Thyroid gland (tissue), 4 donors: ENCODE measurements at regions not wholly inside any gene's neighbourhood (a gene's known extent, or its start where the extent isn't known, plus 50 kb on each side); places are given as distances from the start of the nearest gene placed in this dataset.

ENCODE experiments used
- DNase-seq, 2 donors: peaks; one replicate each; pipeline ENCODE4 v3.0.0-alpha.2; 2019
- H3K27ac ChIP-seq, 3 donors: fragments of 200-600 bp; sonication (generic); 1 replicate in 2 of 3; 2 replicates in 1 of 3; pipeline ENCODE4 v1.5.1; 2016 to 2019; ENCODE audit warnings: mild to moderate bottlenecking in 1 of 3, moderate library complexity in 1 of 3
- H3K27me3 ChIP-seq: fragments of 200-600 bp; sonication (generic); one replicate; pipeline ENCODE4 v1.5.1; 2019
- H3K36me3 ChIP-seq, 2 donors: fragments of 200-600 bp; sonication (generic); one replicate each; pipeline ENCODE4 v1.5.1; 2016 to 2019
- H3K4me1 ChIP-seq, 2 donors: fragments of 200-600 bp; sonication (generic); one replicate each; pipeline ENCODE4 v1.5.1; 2017 to 2019
- H3K4me3 ChIP-seq, 3 donors: fragments of 200-600 bp; sonication (generic); replicated peaks in 1 of 3; 1 replicate in 2 of 3; 2 replicates in 1 of 3; pipeline ENCODE4 v1.5.1; 2016; ENCODE audit warnings: mild to moderate bottlenecking in 1 of 3
- H3K9me3 ChIP-seq: fragments of 200-600 bp; sonication (generic); one replicate; pipeline ENCODE4 v1.5.1; 2017
- POLR2A ChIP-seq, 2 donors: fragments of 450-650 bp; IDR thresholded peaks; one replicate each; pipeline ENCODE4 v1.6.1; 2017; ENCODE audit warnings: antibody characterized with exemption in 2 of 2, mild to moderate bottlenecking in 2 of 2, moderate library complexity in 1 of 2
- WGBS, 2 donors: methylation state at CpG; one replicate each; pipeline ENCODE4 v1.1.5; 2017; 5-methylcytosine and 5-hydroxymethylcytosine counted together
- intact Hi-C: fragments of 100-400 bp; cut with DNase I; formaldehyde crosslinking; loops from one replicate; pipeline ENCODE4 v1.15.1; 2023
- TF ChIP-seq, protein P1 (sequence below), 6 experiments: fragments of 200-600 bp in 3 of 6; fragments of 450-650 bp in 3 of 6; sonication (generic) in 3 of 6; IDR thresholded peaks; one replicate each; pipeline ENCODE4 v1.5.1; 2016 to 2019; ENCODE audit warnings: antibody characterized with exemption in 6 of 6, mild to moderate bottlenecking in 2 of 6, inconsistent platforms in 1 of 6, moderate library complexity in 1 of 6

DNA sequence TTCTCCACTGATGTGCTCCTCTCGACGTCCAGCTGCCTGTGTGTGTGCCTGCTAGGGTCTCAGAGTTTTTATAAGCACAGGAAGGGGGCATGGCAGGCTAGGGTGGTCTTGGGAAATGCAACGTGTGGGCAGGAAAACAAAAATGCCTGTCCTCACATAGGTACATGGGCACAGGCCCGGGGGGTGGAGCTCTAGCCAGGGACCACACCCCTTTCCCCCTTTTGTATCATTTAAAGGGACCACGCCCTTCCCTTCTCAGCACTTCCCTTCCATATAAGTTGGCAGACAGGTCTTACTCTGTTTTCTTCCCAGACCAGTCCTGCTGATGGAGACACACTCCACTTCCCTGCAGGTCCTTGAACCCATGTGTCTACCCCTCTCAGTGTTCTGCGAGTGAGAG, 645.0 kb downstream of the CBLN2 start:
- Histone ChIP-seq H3K4me3 (no peak overlapping the region), H3K27ac (no peak overlapping the region), H3K4me1 (no peaks in the 10 kb centered on the region), H3K36me3 (no peaks in the 10 kb centered on the region), H3K9me3 (no peaks in the 10 kb centered on the region), H3K27me3 (no peaks in the 10 kb centered on the region)
- intact Hi-C loops, result no loop called here
- DNase-seq, result no peak
- WGBS, 2 donors, result 67 to 78% methylated on average over 5 to 6 of the region's 6 CpGs
- TF ChIP-seq POLR2A (IDR thresholded peaks at IDR 0.05), result no peak
- TF ChIP-seq, protein P1, sequence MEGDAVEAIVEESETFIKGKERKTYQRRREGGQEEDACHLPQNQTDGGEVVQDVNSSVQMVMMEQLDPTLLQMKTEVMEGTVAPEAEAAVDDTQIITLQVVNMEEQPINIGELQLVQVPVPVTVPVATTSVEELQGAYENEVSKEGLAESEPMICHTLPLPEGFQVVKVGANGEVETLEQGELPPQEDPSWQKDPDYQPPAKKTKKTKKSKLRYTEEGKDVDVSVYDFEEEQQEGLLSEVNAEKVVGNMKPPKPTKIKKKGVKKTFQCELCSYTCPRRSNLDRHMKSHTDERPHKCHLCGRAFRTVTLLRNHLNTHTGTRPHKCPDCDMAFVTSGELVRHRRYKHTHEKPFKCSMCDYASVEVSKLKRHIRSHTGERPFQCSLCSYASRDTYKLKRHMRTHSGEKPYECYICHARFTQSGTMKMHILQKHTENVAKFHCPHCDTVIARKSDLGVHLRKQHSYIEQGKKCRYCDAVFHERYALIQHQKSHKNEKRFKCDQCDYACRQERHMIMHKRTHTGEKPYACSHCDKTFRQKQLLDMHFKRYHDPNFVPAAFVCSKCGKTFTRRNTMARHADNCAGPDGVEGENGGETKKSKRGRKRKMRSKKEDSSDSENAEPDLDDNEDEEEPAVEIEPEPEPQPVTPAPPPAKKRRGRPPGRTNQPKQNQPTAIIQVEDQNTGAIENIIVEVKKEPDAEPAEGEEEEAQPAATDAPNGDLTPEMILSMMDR (IDR thresholded peaks at IDR 0.05), result no peak

DNA sequence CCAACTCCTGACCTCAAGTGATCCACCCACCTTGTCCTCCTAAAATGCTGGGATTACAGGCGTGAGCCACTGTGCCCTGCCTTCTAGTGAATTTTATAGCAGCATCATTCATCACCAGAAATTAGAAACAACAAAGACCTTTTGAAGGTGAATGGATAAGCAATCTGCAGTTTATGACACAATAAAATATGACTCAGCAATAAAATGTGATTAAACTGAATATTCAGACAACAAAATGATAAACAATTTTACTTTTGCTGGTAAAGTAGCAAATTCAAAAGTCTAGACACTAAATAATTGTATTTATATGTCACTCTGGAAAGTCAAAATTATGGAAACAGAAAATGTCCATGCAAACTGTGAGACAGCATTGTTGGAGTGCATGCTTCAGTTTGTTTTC, 656.6 kb downstream of the CBLN2 start:
- Histone ChIP-seq H3K27ac (no peak overlapping the region), H3K9me3 (no peaks in the 10 kb centered on the region), H3K4me1 (no peaks in the 10 kb centered on the region), H3K4me3 (no peak overlapping the region), H3K36me3 (no peaks in the 10 kb centered on the region), H3K27me3 (no peaks in the 10 kb centered on the region)
- TF ChIP-seq, protein P1 (IDR thresholded peaks at IDR 0.05), result no peak
- TF ChIP-seq POLR2A (IDR thresholded peaks at IDR 0.05), result no peak
- WGBS, 2 donors, result 85 to 89% methylated on average over 1 of the region's 1 CpG
- intact Hi-C loops, result no loop called here
- no peak for DNase-seq

DNA sequence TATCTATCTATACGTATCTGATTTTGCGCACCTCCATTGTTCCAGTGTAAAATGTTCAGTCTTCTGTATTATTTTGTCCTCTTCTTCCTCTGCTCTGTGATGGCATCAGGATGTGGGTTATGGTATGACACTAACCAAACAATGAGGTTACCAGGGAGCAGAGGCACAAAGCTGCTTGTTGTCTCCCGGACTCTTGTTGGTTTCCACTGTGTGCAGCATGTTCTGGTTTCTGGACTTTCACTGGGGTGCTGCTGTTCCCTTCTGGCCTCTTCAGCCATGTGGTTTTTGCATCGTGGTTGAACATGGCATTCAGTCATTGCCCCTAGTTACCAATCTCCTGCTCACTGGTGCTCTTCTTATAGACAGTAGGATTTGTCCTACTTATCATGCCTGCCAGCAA, 665.9 kb downstream of the CBLN2 start:
- TF ChIP-seq, protein P1 (IDR thresholded peaks at IDR 0.05), result no peak
- TF ChIP-seq POLR2A (IDR thresholded peaks at IDR 0.05), result no peak
- H3K27me3 ChIP-seq, result no peaks in the 10 kb centered on the region
- WGBS, 2 donors, result 80 to 91% methylated on average over 4 of the region's 4 CpGs
- no peak overlapping the region for H3K4me3 ChIP-seq
- H3K4me1 ChIP-seq, result no peaks in the 10 kb centered on the region
- intact Hi-C loops, result no loop called here
- no peak overlapping the region for H3K27ac ChIP-seq
- DNase-seq, result no peak
- no peaks in the 10 kb centered on the region for H3K9me3 ChIP-seq
- H3K36me3 ChIP-seq, result no peaks in the 10 kb centered on the region

DNA sequence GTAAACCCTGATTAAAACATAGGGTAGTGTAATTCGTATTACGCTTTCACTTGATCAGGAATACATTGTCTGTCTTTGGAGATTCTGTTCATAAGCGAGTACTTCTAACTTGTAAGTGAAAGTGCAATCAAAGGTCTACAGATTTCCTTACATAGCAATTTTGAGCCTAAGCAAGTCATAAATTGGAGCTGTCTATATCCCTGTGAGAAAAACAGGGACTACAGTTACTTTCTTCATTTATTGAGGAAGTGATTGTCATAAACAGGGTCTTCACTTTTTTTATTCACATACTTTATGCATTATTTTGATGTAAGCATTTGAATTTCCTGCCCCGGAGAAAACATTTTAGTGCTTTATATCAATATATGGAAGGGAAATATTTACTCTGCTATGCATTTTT, 670.4 kb downstream of the CBLN2 start:
- Histone ChIP-seq H3K4me1 (no peaks in the 10 kb centered on the region), H3K4me3 (no peak overlapping the region), H3K27me3 (no peaks in the 10 kb centered on the region), H3K9me3 (no peaks in the 10 kb centered on the region), H3K27ac (no peak overlapping the region), H3K36me3 (no peaks in the 10 kb centered on the region)
- intact Hi-C loops, result no loop called here
- TF ChIP-seq, protein P1 (IDR thresholded peaks at IDR 0.05), result no peak
- no peak for TF ChIP-seq POLR2A (IDR thresholded peaks at IDR 0.05)
- 94 to 95% methylated on average over 4 of the region's 4 CpGs for WGBS, 2 donors
- no peak for DNase-seq

DNA sequence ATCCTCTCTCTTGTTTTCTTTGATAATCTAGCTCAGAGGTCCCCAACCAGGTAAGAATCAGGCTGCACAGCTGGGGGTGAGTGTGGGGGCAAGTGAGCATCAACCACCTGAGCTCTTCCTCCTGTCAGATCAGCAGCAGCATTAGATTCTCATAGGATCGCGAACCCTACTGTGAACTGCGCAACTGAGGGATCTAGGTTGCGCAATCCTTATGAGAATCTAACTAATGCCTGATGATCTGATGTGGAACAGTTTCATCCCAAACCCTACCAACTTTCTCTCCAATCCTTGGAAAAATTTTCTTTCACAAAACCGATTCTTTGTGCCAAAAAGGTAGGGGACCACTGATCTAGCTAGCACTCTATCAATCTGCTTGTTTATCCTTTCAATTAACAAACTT, 678.3 kb downstream of the CBLN2 start:
- Histone ChIP-seq H3K4me3 (no peak overlapping the region), H3K27me3 (no peaks in the 10 kb centered on the region), H3K27ac (no peak overlapping the region), H3K4me1 (no peaks in the 10 kb centered on the region), H3K9me3 (no peaks in the 10 kb centered on the region), H3K36me3 (no peaks in the 10 kb centered on the region)
- intact Hi-C loops, result no loop called here
- no peak for DNase-seq
- TF ChIP-seq, protein P1 (IDR thresholded peaks at IDR 0.05), result no peak
- no peak for TF ChIP-seq POLR2A (IDR thresholded peaks at IDR 0.05)
- 88 to 92% methylated on average over 5 of the region's 5 CpGs for WGBS, 2 donors
